ENCODE measurements at regions not wholly inside any gene's neighbourhood (a gene's known extent, or its start where the extent isn't known, plus 50 kb on each side); places are given as distances from the start of the nearest gene placed in this dataset.

- TF ChIP-seq CTCF (IDR thresholded peaks at IDR 0.05 in 8 of 11, conservative IDR thresholded peaks at IDR 0.05 in 3 of 11) (no peak), POLR2AphosphoS5 (IDR thresholded peaks at IDR 0.05) (no peak), POLR2A (IDR thresholded peaks at IDR 0.05) (no peak)
Measured at GRCh38 chr1:105533996-105534395, 1522.5 kb upstream of the PRMT6 start.
